ENCODE measurements at regions not wholly inside any gene's neighbourhood (a gene's known extent, or its start where the extent isn't known, plus 50 kb on each side); places are given as distances from the start of the nearest gene placed in this dataset.

DNA sequence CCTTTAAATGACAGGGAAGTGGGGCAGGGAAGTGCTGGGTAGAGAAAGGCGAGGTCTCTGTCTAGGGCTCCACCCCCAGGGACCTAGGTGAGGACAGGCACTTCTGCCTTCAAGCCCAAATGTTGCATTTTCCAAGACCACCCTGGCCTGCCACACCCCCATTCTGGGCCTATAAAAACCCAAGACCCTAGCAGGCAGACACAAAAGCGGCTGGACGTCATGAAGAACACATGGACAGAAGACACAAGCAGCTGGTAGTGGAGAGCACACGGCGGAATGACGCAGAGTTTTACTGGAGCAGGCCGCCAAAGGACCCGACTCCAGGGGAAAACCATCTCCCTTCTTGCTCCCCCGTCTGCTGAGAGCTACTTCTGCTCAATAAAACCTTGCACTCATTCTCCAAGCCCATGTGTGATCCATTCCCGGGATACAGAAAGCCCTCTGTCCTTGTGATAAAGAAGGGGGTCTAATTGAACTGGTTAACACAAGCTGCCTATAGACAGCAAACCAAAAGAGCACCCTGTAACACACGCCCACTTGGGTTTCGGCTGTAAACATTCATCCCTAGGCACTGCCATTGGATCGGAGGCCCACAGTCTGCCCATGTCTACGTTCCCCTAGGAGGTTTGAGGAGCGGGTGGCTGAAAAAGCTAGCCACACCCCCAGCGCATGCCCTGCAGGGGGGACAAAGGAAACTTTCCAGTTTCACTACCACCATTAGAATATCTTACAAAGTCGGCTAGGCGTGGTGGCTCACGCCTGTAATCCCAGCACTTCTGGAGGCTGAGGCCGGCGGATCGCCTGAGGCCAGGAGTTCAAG lies 622.2 kb upstream of the SALL1 start:
- DNase-seq, result no peak
- in situ Hi-C loops (cut with MboI; ENCODE audit: low pct_unique_long_range_greater_than_20kb, low sequenced_read_pairs), result no loop called here

DNA sequence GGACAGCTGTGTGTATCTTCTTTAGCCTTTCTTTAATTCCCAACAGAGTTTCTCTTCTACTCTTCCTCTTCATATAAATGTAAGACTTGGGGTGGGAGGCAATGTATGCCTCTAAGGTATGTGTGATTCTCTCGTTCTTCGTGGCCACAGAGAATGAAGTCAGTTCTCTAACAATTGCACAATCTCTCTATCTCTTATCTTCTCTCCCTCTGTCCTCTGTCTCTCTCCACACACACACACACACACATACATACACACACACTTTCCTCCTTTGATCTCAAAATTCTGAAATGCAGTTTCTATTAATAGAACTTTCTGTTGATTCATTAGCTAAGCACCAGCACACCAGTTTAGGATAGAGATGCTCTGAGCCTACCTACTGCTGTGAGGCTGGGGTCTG lies 615.7 kb upstream of the SALL1 start:
- in situ Hi-C loops (cut with MboI; ENCODE audit: low pct_unique_long_range_greater_than_20kb, low sequenced_read_pairs), result no loop called here
- DNase-seq, result no peak

DNA sequence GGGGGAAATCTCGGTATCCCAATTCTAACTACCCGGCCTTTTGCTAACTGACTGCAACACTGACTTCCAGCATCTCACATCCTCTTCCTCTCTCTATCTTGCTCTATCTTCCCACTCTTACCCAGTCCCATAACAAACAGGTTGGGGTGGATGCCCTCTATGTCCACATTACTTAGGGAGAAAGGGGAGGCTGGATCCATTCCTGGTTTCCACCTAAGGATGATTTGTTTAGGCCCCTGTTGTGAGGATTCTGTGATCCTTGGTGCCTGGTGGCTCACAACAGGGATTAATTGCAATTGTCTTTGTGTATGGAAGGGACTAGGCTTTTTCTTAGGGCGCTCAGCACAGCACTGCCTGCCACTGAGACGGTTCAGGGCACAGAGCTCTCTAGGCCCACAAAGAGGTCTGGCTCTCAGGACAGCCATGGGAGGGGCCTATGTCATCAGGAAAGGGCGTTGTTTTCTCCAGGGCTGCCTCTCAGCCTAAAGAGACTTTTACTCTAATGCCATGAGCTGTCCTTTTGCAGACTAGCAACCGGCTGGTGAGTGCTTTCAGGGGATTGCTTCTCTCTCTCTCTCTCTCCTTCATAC lies 612.1 kb upstream of the SALL1 start:
- in situ Hi-C loops (cut with MboI; ENCODE audit: low pct_unique_long_range_greater_than_20kb, low sequenced_read_pairs), result no loop called here
- DNase-seq, result no peak

DNA sequence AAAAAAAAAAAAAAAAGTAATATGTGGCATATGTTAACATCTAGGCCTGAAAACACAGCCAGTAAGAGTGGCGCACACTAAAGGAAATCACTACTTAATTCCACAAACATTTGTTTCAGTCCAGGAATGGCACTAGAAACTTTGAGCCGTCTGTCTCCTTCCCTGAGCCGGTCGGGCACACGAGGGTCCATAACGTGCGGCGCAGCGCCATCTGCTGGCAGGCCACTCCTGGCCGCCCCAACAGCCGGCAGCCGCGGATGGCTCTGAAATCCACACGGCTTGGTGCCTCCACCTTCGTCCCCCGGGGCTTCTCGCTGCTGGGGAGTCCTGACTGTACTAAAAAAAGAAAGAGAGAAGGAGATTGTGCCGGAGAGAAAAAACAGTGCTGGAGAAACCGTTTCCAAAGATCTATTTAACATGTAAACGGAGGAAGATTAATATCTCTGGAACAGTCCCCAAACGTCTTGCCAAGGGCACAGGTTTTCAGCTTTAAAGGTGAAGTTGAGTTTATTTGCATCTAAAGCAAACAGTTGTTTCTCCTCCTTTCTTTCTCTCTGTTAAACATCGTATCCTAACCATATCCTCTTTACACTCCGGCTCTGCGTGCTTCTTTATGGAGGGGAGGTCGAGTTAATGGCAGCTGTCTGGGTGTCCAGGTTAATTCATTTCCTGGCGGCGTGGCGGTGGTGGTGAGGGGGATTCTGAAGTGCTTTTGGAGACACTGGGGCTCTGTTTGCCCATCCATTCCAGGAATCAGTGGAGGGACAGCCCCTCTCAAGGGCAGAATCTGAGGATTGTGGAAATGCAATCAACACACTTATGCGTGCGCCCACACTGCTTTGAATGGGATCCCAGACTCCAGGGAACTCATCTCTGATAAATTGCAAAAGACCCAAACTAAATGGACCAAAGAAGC lies 611.3 kb upstream of the SALL1 start:
- in situ Hi-C loops (cut with MboI; ENCODE audit: low pct_unique_long_range_greater_than_20kb, low sequenced_read_pairs), result no loop called here
- DNase-seq, result peak; percentile 66

DNA sequence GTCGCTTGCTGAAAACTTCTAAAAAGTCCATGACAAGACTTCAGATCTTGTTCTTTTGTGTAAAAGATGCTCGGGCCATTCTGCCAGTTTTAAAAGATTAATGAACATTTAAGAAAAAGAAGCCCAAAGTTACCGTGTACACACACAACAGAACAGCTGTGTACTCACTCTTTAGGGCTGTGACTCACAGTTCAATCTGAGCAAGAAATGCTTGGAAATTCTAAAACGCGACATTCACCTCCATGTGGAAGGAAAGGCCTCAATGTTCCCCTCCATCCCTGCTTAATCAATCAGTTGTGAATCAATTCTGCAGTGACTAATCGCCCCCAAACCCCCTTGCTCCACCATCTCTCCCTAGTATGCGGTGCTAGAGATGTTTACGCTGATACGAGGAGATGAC lies 609.9 kb upstream of the SALL1 start:
- DNase-seq, result no peak
- in situ Hi-C loops (cut with MboI; ENCODE audit: low pct_unique_long_range_greater_than_20kb, low sequenced_read_pairs), result no loop called here

DNA sequence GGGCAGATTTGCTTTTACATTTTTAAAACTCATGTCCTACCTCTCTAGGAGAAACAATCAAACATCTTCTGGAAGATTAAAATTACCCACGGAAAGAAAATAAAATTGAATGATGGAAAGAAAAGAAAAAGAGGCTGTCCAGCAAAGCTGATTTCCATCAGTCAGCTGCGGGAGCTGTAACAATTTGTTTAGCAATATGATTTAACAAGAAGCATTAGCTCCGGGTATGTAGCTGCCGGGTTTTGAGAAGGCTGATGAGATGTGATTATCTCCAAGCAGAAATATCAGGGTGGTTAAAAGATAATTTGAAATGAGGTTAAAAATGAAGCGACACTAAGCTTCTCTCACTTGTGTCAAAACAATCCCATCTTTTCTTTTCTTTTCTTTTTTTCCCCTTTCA lies 608.9 kb upstream of the SALL1 start:
- DNase-seq, result no peak
- in situ Hi-C loops (cut with MboI; ENCODE audit: low pct_unique_long_range_greater_than_20kb, low sequenced_read_pairs), result no loop called here

DNA sequence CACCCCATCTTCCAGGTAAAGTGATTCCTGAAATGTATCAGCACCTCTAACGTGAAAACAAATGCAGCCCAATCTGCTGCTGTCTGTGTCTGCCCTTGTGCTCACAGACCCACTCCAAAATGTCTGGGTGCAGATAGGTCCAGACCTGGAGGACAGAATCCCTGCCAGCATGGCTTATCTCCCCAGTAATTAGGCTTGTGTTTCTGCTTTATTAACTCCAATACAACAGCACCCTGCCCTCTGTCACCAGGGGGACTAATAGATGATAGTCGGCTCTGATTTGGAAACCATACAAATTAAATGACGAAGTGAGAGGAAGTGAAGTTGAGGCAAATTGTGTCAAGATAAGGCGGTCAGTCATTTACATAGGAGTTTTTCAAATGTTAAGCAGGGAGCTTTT lies 608.3 kb upstream of the SALL1 start:
- in situ Hi-C loops (cut with MboI; ENCODE audit: low pct_unique_long_range_greater_than_20kb, low sequenced_read_pairs), result no loop called here
- DNase-seq, result no peak

DNA sequence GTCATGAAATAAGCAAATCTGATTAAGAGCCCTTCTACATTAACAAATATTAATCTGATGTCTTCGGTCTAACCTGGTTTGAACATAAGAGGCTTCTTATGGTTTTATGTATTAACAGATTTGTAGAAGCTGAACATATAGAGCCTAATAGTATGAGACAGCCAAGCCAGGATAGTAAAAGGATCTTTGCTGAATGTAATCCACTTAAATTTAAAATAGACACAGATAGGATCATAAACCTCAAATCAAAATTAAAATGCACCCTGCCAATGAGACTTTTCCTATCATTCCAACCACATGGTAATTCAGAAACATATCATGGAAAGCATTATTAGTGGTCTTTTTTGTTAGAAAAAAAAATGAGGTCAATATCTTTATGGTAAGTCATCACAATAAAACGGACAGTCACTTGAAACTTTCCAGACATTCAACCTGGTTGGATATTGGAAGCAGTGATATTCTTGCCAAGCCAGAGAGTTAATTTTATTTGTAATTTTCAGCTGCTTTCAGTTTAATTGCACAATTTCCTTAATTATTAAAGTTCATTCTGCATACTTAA lies 606.9 kb upstream of the SALL1 start:
- in situ Hi-C loops (cut with MboI; ENCODE audit: low pct_unique_long_range_greater_than_20kb, low sequenced_read_pairs), result no loop called here
- no peak for DNase-seq

DNA sequence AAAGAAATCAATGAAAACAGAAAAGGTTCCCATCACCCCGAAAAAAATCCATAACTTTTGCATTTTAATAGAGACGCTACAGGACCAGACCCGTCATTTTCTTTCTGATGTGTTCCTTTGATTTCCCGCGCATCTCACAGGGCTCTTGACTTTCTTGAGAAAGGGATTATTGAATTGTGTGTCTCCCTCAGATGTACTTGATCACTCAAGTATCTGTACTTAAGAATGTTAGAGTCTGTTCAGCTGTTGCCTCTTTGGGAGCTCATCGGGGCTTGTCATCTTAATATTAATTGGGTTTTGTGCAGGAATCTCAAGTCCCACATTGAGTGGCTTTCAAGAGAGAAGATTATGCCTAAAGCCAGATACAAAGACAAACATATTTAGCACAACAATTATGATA lies 606.4 kb upstream of the SALL1 start:
- no peak for DNase-seq
- in situ Hi-C loops (cut with MboI; ENCODE audit: low pct_unique_long_range_greater_than_20kb, low sequenced_read_pairs), result no loop called here

DNA sequence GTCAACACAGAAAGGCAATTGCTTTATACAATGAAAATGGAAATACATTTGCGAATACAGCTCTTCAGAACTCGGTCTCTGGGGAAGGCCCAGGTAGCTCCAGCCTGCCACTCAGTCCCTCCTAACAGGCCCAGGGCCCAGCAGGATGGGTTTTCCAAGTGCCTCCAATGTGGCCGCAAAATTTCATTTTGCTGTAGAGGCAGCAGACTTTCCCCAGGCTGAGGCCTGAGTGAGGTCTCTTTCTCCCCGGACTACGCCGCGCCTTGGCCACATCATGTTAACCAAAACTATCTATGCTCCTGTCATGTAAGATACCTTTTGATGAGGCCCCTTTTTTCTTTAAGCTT lies 606.0 kb upstream of the SALL1 start:
- in situ Hi-C loops (cut with MboI; ENCODE audit: low pct_unique_long_range_greater_than_20kb, low sequenced_read_pairs), result no loop called here
- DNase-seq, result no peak

DNA sequence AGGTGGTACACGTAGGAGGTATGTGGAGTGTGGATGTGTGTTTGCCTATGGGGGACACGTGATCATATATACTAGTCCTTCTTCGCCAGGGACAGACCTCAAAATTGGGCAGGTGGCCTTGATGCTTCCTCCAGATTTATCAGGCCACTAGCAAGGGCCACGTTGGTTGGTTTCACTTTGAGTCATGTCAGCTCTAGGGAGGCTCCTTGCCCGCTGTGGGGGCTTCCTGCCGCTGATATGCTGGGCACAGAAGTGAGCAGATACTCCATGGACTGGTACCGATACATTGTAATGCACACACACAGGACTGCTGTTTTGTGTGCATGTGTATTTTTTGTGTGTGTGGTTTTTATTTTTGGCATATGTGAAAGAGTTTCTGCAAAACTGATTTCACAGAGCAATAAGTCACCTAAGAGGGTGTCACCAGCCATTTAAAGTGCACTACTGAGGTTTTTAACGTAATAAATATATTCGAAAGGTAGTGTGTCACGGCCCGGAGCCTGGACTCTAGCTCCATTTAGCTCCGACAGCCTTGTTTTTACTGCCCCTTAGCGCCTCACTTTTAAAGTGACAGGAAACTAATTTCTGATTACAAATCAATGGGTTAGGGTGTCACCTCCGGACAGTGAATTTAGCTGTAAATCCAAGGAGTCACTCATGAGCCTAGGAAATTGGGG lies 605.5 kb upstream of the SALL1 start:
- no peak for DNase-seq
- in situ Hi-C loops (cut with MboI; ENCODE audit: low pct_unique_long_range_greater_than_20kb, low sequenced_read_pairs), result no loop called here

DNA sequence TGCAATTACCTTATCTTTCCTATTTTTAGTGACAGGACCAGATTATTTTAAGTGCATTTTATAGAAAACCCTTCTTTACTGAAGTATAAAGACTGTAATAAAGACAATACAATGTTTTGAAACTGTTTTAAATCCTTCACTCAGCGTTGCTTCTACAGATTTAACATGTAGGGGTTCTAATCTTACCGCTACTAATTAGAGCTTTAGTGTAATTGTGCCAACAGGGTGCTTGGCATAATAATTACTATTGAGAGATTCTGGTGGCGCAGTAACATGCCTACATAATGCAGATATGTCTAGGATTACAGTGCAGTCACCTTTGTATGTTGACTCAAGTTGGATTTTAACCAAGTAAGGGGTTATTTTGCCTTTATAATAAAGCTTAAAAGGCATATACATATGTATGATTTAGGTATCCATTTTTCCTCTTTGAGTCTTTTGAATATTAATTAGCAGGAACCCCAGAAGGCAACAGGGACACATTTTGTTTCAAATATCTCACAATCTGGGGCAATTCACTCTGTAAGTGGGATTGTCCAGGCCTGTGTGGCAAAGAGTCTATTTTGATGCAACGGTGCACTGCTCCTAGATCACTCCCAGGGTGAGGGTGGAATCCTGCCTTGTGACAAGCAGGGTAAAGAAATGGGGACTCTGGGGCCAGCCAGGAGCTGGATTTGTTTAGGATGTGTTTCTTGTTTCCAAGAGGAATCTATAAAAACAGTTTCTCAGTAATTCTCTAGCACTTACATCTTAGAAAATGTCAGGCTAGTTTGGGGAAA lies 604.7 kb upstream of the SALL1 start:
- DNase-seq, result no peak
- in situ Hi-C loops (cut with MboI; ENCODE audit: low pct_unique_long_range_greater_than_20kb, low sequenced_read_pairs), result no loop called here

DNA sequence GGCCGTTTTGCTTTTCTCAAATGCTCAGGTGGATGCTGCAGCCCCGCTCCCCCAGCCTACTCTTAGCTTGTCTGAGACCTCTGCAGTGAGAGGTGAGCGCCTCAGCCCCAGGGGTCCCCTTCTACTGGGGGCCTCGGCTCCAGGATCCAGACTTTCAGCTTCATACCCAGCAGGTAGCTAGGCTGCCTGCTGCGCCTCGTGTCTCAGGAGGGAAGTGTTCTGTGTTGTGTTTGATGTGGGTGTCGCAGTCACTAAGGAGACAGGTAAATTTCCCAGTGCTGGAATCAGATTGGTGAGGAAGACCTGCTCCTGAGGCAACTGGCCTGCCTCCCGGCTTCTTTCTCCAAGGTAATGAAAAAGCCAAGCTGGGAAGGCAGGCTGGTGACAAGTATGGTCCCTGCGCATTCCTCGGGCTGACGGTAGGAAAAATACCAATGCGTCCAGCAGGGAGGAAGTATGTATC lies 604.0 kb upstream of the SALL1 start:
- no peak for DNase-seq
- in situ Hi-C loops (cut with MboI; ENCODE audit: low pct_unique_long_range_greater_than_20kb, low sequenced_read_pairs), result no loop called here

DNA sequence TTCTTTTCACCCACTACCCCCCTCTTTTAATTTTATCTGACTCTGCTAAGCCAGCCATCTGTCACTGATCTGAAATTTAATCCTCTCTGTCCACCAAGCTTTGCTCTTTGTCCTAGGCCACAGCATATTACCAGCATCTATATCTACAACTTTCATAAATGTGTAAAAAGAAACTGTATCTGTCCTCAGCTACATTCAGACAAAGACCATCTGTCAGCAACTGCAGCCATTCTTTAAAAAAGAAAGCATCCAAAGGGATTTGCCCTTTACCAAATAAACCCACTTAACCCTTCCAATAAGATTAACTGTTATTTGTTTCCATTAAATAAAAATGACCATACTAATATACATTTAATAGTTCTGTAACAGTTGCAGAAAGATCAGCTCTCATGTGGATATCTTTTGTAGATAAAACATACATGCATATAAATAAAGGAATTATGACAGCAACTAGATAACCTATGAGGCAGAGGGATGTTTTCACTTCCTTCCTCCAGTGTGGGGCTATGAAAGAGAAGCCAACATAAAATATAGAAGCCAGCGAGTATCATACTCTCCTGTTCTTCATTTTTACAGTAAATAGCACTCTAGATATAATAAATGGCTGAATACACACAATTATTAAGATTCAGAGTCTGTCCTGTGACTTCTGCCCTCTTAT lies 602.5 kb upstream of the SALL1 start:
- no peak for DNase-seq
- in situ Hi-C loops (cut with MboI; ENCODE audit: low pct_unique_long_range_greater_than_20kb, low sequenced_read_pairs), result no loop called here

DNA sequence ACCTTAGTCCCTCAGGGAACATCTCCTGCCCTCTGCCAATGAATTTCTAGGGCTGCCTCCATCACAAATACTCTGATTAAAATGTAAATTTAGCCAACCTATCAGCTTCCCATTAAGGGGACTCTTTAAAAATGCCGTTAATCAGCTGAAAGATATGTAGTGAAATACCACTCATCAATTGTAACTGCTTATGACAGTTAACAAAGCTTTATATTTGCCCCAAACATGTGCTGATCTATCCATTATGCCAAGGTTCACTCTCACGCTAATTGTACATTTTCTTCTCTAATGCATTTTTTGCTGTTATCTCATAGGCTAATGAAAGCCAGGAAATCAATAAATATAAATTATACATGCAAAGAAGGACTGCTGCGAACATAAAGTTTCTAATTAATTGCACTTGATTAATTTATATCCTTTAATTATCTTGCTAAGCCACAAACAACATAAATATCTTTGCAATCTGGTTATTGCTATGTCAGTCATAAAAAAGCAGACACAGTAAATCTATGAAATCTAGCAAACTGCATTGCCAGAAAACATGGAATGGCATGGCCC lies 601.4 kb upstream of the SALL1 start:
- in situ Hi-C loops (cut with MboI; ENCODE audit: low pct_unique_long_range_greater_than_20kb, low sequenced_read_pairs), result no loop called here
- DNase-seq, result no peak

DNA sequence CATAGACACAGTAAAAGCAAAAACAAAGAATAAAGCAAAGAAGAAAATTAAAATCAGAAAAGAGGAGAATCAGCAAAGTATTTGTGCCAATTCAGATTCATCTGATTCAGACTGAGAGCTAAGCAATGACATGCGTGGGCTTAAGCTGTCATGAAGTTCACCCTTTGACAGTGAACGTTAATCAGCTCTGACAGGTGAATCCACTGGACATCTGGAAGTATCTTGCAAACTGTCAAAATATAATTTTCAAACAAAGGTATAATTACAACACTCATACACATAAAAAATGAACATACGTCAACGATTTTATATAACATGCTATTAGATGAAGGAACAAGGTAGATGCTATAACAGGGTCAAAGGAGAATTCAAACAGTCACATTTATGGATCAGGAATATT lies 596.3 kb upstream of the SALL1 start:
- no peak for DNase-seq
- in situ Hi-C loops (cut with MboI; ENCODE audit: low pct_unique_long_range_greater_than_20kb, low sequenced_read_pairs), result no loop called here

DNA sequence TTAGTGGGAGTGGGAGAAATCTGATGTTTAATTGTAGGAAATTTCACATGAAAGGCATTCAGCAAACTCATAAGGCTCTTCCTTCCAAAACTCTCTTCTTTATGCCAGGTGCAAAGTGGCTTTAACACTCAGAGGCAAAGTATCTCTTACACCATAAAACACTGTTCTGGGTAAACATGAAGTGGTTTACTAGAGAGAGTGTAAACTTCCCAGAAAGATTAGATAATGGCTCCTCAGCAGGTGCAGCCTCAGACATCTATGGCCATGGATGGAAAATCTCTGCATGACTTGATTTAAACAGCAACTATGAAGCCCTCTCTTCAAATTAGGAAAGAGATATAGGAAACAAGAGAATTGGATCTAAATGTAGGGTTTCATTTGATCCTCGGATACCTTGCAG lies 583.1 kb upstream of the SALL1 start:
- no peak for DNase-seq
- in situ Hi-C loops (cut with MboI; ENCODE audit: low pct_unique_long_range_greater_than_20kb, low sequenced_read_pairs), result no loop called here

DNA sequence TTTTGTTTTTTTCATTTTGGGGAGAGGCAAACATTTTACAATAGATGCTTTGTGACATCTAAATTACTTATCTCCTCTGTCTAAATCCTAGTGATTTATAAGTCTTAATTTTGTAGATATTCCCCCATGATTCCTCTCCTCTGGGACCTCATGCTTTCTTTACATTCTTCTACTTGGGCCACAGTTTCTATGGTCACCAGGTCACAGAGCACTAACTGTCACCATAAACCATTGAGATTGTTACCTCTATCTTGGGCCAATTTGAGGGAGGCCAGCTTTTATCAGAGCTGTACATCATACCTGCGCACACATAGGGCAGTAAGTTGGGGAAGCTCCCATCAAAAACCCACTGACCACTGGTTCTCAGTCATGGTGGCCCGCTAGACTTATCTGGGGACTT lies 582.1 kb upstream of the SALL1 start:
- in situ Hi-C loops (cut with MboI; ENCODE audit: low pct_unique_long_range_greater_than_20kb, low sequenced_read_pairs), result no loop called here
- DNase-seq, result no peak

All from KBM-7 (cell line).